SU-DHL-6 (cell line): ENCODE measurements at regions not wholly inside any gene's neighbourhood (a gene's known extent, or its start where the extent isn't known, plus 50 kb on each side); places are given as distances from the start of the nearest gene placed in this dataset.

Source experiments
- CTCF ChIP-seq: fragments of 200-600 bp; sonication (generic); IDR thresholded peaks from one replicate; pipeline ENCODE4 v1.5.1; 2017; ENCODE audit warnings: antibody characterized with exemption, mild to moderate bottlenecking, low read length, moderate library complexity; ENCODE audit not compliant: insufficient read depth, poor library complexity, severe bottlenecking
- EZH2phosphoT487 ChIP-seq: fragments of 200-600 bp; sonication (generic), shearing (Covaris generic); conservative IDR thresholded peaks from 2 replicates; pipeline ENCODE4 v1.6.1; 2018; ENCODE audit warnings: mild to moderate bottlenecking, antibody characterized with exemption, low read length, moderate library complexity, mixed read lengths

- TF ChIP-seq CTCF = no peak
- TF ChIP-seq EZH2phosphoT487 = no peak
Observed at GRCh38 chr5:53369681-53370080, 110.7 kb upstream of the FST start.
